Stimulated activated CD4-positive, alpha-beta T cell treated with anti-CD3 and anti-CD28 coated beads, Interleukin-15, amount 100 ng/mL, for 1 hour (primary cell): ENCODE measurements at regions not wholly inside any gene's neighbourhood (a gene's known extent, or its start where the extent isn't known, plus 50 kb on each side); places are given as distances from the start of the nearest gene placed in this dataset.
"Not testable (repeated sequence)": the region's sequence is repeated elsewhere in the genome, so short reads cannot be mapped to it uniquely, and the experiment has no call there.

ENCODE experiments used
- DNase-seq, 2 donors: peaks; one replicate each; pipeline ENCODE4 v3.0.0-alpha.2; 2020; ENCODE audit warnings: low read depth in 1 of 2, low spot score in 1 of 2

- DNase-seq: no peak
Measured at GRCh38 chr6:12474167-12475140, 184.3 kb downstream of the EDN1 start.

- DNase-seq: no peak
Measured at GRCh38 chr6:12476484-12476883, 186.3 kb downstream of the EDN1 start.

- DNase-seq: no peak
Measured at GRCh38 chr6:12477616-12478015, 187.5 kb downstream of the EDN1 start.

GRCh38 chr6:12478921-12479320, 188.8 kb downstream of the EDN1 start:
- DNase-seq: no peak

GRCh38 chr6:12479451-12479850, 189.3 kb downstream of the EDN1 start:
- no peak for DNase-seq

GRCh38 chr6:12479881-12480280, 189.7 kb downstream of the EDN1 start:
- no peak for DNase-seq

- DNase-seq: no peak
Measured at GRCh38 chr6:12480379-12480778, 190.2 kb downstream of the EDN1 start.

GRCh38 chr6:12481292-12481691, 191.1 kb downstream of the EDN1 start:
- no peak for DNase-seq

GRCh38 chr6:12481850-12482249, 191.7 kb downstream of the EDN1 start:
- DNase-seq: no peak

GRCh38 chr6:12482386-12483375, 192.5 kb downstream of the EDN1 start:
- DNase-seq: no peak

GRCh38 chr6:12483712-12484111, 193.6 kb downstream of the EDN1 start:
- no peak for DNase-seq

- no peak for DNase-seq
Measured at GRCh38 chr6:12484519-12484918, 194.4 kb downstream of the EDN1 start.

GRCh38 chr6:12485226-12485764, 195.1 kb downstream of the EDN1 start:
- no peak for DNase-seq

- no peak for DNase-seq
Measured at GRCh38 chr6:12485837-12486236, 195.7 kb downstream of the EDN1 start.

- DNase-seq: no peak
Measured at GRCh38 chr6:12490351-12490903, 200.3 kb downstream of the EDN1 start.

GRCh38 chr6:12490904-12491571, 200.9 kb downstream of the EDN1 start:
- no peak for DNase-seq

- not testable (repeated sequence) for DNase-seq
Measured at GRCh38 chr6:12492929-12493328, 202.8 kb downstream of the EDN1 start.

GRCh38 chr6:12493446-12493845, 203.3 kb downstream of the EDN1 start:
- DNase-seq: no peak

GRCh38 chr6:12494161-12494560, 204.0 kb downstream of the EDN1 start:
- DNase-seq: no peak

GRCh38 chr6:12501990-12502389, 211.8 kb downstream of the EDN1 start:
- no peak for DNase-seq
